ENCODE measurements at regions not wholly inside any gene's neighbourhood (a gene's known extent, or its start where the extent isn't known, plus 50 kb on each side); places are given as distances from the start of the nearest gene placed in this dataset.

DNA sequence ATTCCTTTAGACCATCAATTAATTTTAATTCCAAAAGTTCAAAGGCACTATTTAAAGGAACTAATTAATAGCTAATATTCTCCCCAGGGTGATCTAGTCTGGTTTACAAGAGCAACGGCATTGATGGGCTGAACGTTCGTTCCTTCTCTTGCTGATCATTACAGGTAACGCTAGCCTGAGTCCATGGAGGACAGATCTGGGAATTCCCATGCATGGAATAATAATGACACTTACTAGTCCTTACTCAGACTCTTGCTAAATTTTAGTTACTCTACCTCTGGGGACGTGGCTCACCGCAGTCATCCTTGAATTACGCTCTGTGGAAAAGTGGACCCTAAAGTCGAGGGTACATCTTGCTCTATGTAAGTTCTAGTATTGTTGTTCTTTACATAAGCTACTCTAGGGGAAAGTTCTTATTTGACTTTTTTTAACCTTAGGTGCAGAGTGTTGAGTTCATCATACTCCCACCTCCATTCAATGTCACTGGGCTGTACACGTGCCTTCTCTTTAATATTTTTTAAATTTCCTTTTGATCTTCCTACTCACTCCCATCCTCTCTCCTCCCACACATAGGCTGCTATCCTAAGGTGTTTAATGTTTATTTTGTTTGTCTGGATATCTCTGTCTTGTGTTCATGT, 133.9 kb downstream of the ZNF281 start:
- TF ChIP-seq EZH2phosphoT487 (IDR thresholded peaks at IDR 0.05; ENCODE audit: insufficient read depth, low read depth) (no peak), EZH2 (IDR thresholded peaks at IDR 0.05; ENCODE audit: insufficient read depth, poor library complexity, severe bottlenecking) (no peak)
